ENCODE measurements at regions not wholly inside any gene's neighbourhood (a gene's known extent, or its start where the extent isn't known, plus 50 kb on each side); places are given as distances from the start of the nearest gene placed in this dataset.

DNA sequence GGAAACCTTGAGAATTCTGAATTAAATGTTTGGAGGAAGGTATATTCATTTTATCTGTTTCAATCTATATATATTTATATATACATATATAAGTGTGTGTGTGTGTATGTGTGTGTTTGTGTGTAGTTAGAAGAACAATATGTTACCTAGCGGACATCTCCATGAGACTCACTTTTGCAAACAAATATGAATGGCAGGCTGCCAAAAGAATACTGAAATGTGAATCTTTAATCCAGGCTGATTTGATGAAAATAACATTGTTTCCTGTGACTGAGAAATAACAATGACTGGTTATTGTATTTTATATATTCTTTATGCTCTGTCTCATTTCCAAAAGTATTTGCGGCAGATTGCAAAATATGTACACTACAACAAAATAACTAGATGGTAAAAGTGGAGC is 255.5 kb upstream of the TGFBR2 start:
- TF ChIP-seq MAZ (IDR thresholded peaks at IDR 0.05; ENCODE audit: borderline replicate concordance, low read depth, low read length) (no peak), CEBPB (IDR thresholded peaks at IDR 0.05; ENCODE audit: low read depth, low read length) (no peak), POLR2A (IDR thresholded peaks at IDR 0.05; ENCODE audit: low read depth, low read length) (no peak), RAD21 (IDR thresholded peaks at IDR 0.05; ENCODE audit: low read length) (no peak), MAFK (IDR thresholded peaks at IDR 0.05; ENCODE audit: low read depth, low read length) (no peak), RCOR1 (IDR thresholded peaks at IDR 0.05; ENCODE audit: insufficient replicate concordance, low read length) (no peak), RFX5 (IDR thresholded peaks at IDR 0.05; ENCODE audit: low read depth, low read length) (no peak), BHLHE40 (IDR thresholded peaks at IDR 0.05; ENCODE audit: low read depth, low read length) (no peak), MXI1 (IDR thresholded peaks at IDR 0.05; ENCODE audit: borderline replicate concordance, low read depth, low read length) (no peak), NFE2L2 (IDR thresholded peaks at IDR 0.05; ENCODE audit: low read depth, low read length) (no peak), SMC3 (IDR thresholded peaks at IDR 0.05; ENCODE audit: low read depth, low read length) (no peak), FOS (IDR thresholded peaks at IDR 0.05; ENCODE audit: low read depth, low read length) (no peak)
- TF ChIP-seq, protein P1, sequence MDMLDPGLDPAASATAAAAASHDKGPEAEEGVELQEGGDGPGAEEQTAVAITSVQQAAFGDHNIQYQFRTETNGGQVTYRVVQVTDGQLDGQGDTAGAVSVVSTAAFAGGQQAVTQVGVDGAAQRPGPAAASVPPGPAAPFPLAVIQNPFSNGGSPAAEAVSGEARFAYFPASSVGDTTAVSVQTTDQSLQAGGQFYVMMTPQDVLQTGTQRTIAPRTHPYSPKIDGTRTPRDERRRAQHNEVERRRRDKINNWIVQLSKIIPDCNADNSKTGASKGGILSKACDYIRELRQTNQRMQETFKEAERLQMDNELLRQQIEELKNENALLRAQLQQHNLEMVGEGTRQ (IDR thresholded peaks at IDR 0.05; ENCODE audit: low read depth, low read length), result no peak
- TF ChIP-seq, protein P2, sequence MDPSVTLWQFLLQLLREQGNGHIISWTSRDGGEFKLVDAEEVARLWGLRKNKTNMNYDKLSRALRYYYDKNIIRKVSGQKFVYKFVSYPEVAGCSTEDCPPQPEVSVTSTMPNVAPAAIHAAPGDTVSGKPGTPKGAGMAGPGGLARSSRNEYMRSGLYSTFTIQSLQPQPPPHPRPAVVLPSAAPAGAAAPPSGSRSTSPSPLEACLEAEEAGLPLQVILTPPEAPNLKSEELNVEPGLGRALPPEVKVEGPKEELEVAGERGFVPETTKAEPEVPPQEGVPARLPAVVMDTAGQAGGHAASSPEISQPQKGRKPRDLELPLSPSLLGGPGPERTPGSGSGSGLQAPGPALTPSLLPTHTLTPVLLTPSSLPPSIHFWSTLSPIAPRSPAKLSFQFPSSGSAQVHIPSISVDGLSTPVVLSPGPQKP (IDR thresholded peaks at IDR 0.05; ENCODE audit: borderline replicate concordance, low read depth, low read length), result no peak
- TF ChIP-seq, protein P3, sequence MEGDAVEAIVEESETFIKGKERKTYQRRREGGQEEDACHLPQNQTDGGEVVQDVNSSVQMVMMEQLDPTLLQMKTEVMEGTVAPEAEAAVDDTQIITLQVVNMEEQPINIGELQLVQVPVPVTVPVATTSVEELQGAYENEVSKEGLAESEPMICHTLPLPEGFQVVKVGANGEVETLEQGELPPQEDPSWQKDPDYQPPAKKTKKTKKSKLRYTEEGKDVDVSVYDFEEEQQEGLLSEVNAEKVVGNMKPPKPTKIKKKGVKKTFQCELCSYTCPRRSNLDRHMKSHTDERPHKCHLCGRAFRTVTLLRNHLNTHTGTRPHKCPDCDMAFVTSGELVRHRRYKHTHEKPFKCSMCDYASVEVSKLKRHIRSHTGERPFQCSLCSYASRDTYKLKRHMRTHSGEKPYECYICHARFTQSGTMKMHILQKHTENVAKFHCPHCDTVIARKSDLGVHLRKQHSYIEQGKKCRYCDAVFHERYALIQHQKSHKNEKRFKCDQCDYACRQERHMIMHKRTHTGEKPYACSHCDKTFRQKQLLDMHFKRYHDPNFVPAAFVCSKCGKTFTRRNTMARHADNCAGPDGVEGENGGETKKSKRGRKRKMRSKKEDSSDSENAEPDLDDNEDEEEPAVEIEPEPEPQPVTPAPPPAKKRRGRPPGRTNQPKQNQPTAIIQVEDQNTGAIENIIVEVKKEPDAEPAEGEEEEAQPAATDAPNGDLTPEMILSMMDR (conservative IDR thresholded peaks at IDR 0.05; ENCODE audit: low read depth, low read length), result no peak
- Histone ChIP-seq H3K4ac (ENCODE audit: low read depth, low read length) (no peak overlapping the region), H3K23ac (ENCODE audit: low read depth, low read length) (no peak overlapping the region), H3K36me3 (ENCODE audit: control insufficient read depth, insufficient read depth, low read length) (no peaks in the 10 kb centered on the region), H4K91ac (ENCODE audit: insufficient read depth, low read depth, low read length) (no peak overlapping the region), H3K4me1 (ENCODE audit: control insufficient read depth, insufficient read depth, low read length) (peaks cover 12% of the 10 kb centered on the region), H2AK5ac (ENCODE audit: low read depth, low read length) (no peak overlapping the region), H2BK5ac (ENCODE audit: low read depth, low read length, poor library complexity, severe bottlenecking) (no peak overlapping the region), H2BK15ac (ENCODE audit: low read depth, low read length) (no peak overlapping the region), H3K4me3 (ENCODE audit: insufficient read depth, low read depth, low read length) (no peak overlapping the region), H3K79me1 (ENCODE audit: low read depth in 1 of 2, low read length in 2 of 2) (no peaks in the 10 kb centered on the region), H4K8ac (ENCODE audit: low read depth in 2 of 2, low read length in 2 of 2) (no peak overlapping the region), H2BK120ac (ENCODE audit: low read depth, low read length) (no peak overlapping the region), H3K56ac (ENCODE audit: extremely low read depth, insufficient read depth, low read length) (no peak overlapping the region), H2BK20ac (ENCODE audit: low read depth, low read length) (no peak overlapping the region), H2AK9ac (replicated peaks; ENCODE audit: low read depth, low read length, poor library complexity) (no peak overlapping the region), H3K14ac (replicated peaks; ENCODE audit: low read depth, low read length) (no peak overlapping the region), H3K27ac (ENCODE audit: insufficient read depth, low read length) (no peak overlapping the region), H3K27me3 (ENCODE audit: control insufficient read depth, insufficient read depth, low read length) (no peaks in the 10 kb centered on the region), H3K9ac (ENCODE audit: low read depth, low read length) (no peak overlapping the region), H3K4me2 (ENCODE audit: low read depth, low read length) (no peak overlapping the region), H3K9me1 (ENCODE audit: insufficient read depth, low read length) (peaks cover 7% of the 10 kb centered on the region; the same call in 1 of the 2 replicates), H3K18ac (ENCODE audit: low read depth, low read length) (no peak overlapping the region), H2AFZ (replicated peaks; ENCODE audit: low read length, poor library complexity) (no peak overlapping the region), H3K9me3 (ENCODE audit: control insufficient read depth, insufficient read depth, low read length) (no peaks in the 10 kb centered on the region), H4K20me1 (ENCODE audit: insufficient read depth, low read length) (no peaks in the 10 kb centered on the region), H4K5ac (ENCODE audit: low read depth, low read length) (no peak overlapping the region)
- dilution Hi-C loops (cut with HindIII; ENCODE audit: low sequenced_read_pairs, unreplicated experiment), result no loop called here
- POLR2A ChIA-PET (ENCODE audit: unreplicated experiment), result no interaction called here
- CTCF ChIA-PET, result interaction anchor here (0.6 kb wide), 1 partner anchor 63 kb away, joined by 3 read pairs; no protein-coding TSS in a partner anchor
- no peak for DNase-seq
- in situ Hi-C loops (cut with MboI; ENCODE audit: low sequenced_read_pairs), result no loop called here
- no peak for ATAC-seq (ENCODE audit: low read depth)
- intact Hi-C loops (cut with micrococcal nuclease), result no loop called here
- no TSS peak for BruUV-seq (replicated peaks)
- no CpG with 5 or more reads among the region's 2 CpGs for WGBS, 2 experiments (ENCODE audit: extremely low coverage in 2 of 2, insufficient read length in 1 of 2)

All from IMR-90 (cell line).